HepG2 (cell line): ENCODE measurements at regions not wholly inside any gene's neighbourhood (a gene's known extent, or its start where the extent isn't known, plus 50 kb on each side); places are given as distances from the start of the nearest gene placed in this dataset.

Experiments used
- ATAC-seq: fragments of 200-7000 bp; cut with Tn5 transposase; 3 replicates; pipeline ENCODE4 v1.9.1; 2020; ENCODE audit warnings: mild to moderate bottlenecking, moderate library complexity
- BruUV-seq: library from RNA; stranded (reverse); fragments of 400-500 nt; replicated peaks from 2 replicates; lab custom pipeline; 2021; lab: Mats Ljungman, UMichigan
- CTCF ChIA-PET: fragments of 300-600 bp; formaldehyde crosslinking; extraction: SDS; loops from one replicate; lab custom pipeline; 2021; ENCODE audit warnings: low total read pairs, inconsistent platforms, low intra/inter-chr PET ratio; lab: Yijun Ruan, JAX
- POLR2A ChIA-PET: fragments of 350-600 bp; sonication (Branson Sonifier 250); formaldehyde crosslinking; loops from one replicate; lab custom pipeline; 2020; ENCODE audit warnings: antibody characterized with exemption, inconsistent platforms; lab: Yijun Ruan, JAX
- DNase-seq: peaks from one replicate; pipeline ENCODE4 v3.0.0-alpha.2; 2015; ENCODE audit warnings: low spot score
- FAIRE-seq: peaks from 3 replicates; lab custom pipeline; 2011; peaks lifted over from hg19 to GRCh38; lab: Jason Lieb, UNC
- H2AFZ ChIP-seq: one replicate; pipeline ENCODE4 v1.6.1; 2011; ENCODE audit warnings: low read length, inconsistent platforms
- H3K27ac ChIP-seq: fragments of 300-600 bp; 3 replicates; pipeline ENCODE4 v1.8.0; 2011; ENCODE audit warnings: mixed run types, mild to moderate bottlenecking, mixed read lengths, low read length, inconsistent platforms; ENCODE audit not compliant: insufficient read depth; ENCODE audit errors: extremely low read length
- H3K27me3 ChIP-seq, 2 experiments: fragments of 200-600 bp in 1 of 2; 2 replicates in 1 of 2; 3 replicates in 1 of 2; pipeline versions ENCODE4 v1.6.0 to v1.8.0; 2011; ENCODE audit warnings: low read length in 2 of 2, mild to moderate bottlenecking in 2 of 2, moderate library complexity in 2 of 2, inconsistent platforms in 1 of 2; ENCODE audit not compliant: insufficient read depth in 2 of 2, control insufficient read depth in 1 of 2
- H3K36me3 ChIP-seq, 2 experiments: fragments of 200-600 bp in 1 of 2; replicated peaks in 1 of 2; 2 replicates in 1 of 2; 3 replicates in 1 of 2; pipeline versions ENCODE4 v1.5.1 to v1.8.0; 2011; ENCODE audit warnings: low read length in 2 of 2, inconsistent platforms in 1 of 2; ENCODE audit not compliant: insufficient read depth in 2 of 2, control insufficient read depth in 1 of 2
- H3K4me1 ChIP-seq: 2 replicates; pipeline ENCODE4 v1.5.1; 2012; ENCODE audit warnings: low read length, inconsistent platforms; ENCODE audit not compliant: insufficient read depth
- H3K4me2 ChIP-seq: 2 replicates; pipeline ENCODE4 v1.6.0; 2011; ENCODE audit warnings: low read depth, low read length, inconsistent platforms
- H3K4me3 ChIP-seq, 3 experiments: fragments of 200-600 bp in 1 of 3; sonication (generic), shearing (Covaris generic) in 1 of 3; replicated peaks in 1 of 3; 2 replicates each; pipeline ENCODE4 v1.5.1; 2011 to 2016; ENCODE audit warnings: low read length in 3 of 3, inconsistent platforms in 2 of 3, low read depth in 2 of 3, mild to moderate bottlenecking in 2 of 3, control low read depth in 1 of 3, mixed read lengths in 1 of 3; ENCODE audit not compliant: insufficient read depth in 1 of 3
- H3K79me2 ChIP-seq: one replicate; pipeline ENCODE4 v1.6.1; 2011; ENCODE audit warnings: low read length, inconsistent platforms; ENCODE audit not compliant: insufficient read depth
- H3K9ac ChIP-seq: 2 replicates; pipeline ENCODE4 v1.6.0; 2011; ENCODE audit warnings: mild to moderate bottlenecking, low read depth, low read length, inconsistent platforms; ENCODE audit not compliant: insufficient read depth
- H3K9me3 ChIP-seq: 2 replicates; pipeline ENCODE4 v1.5.1; 2012; ENCODE audit warnings: mild to moderate bottlenecking, low read length
- H4K20me1 ChIP-seq: 2 replicates; pipeline ENCODE4 v1.6.0; 2011; ENCODE audit warnings: inconsistent platforms, mild to moderate bottlenecking, low read length, moderate library complexity; ENCODE audit not compliant: insufficient read depth
- BRD4 ChIP-seq: sonication (generic); formaldehyde crosslinking; IDR thresholded peaks from 2 replicates; pipeline ENCODE4 v1.4.0; 2020; ENCODE audit warnings: missing genetic modification reagents
- FOXA3 ChIP-seq: IDR thresholded peaks from 2 replicates; pipeline ENCODE4 v1.6.1; 2016; ENCODE audit warnings: missing genetic modification reagents, missing compliant biosample characterization
- KDM2A ChIP-seq: sonication (generic); formaldehyde crosslinking; IDR thresholded peaks from 2 replicates; pipeline ENCODE4 v1.4.0; 2020; ENCODE audit warnings: low read depth, missing genetic modification reagents, borderline replicate concordance
- KDM3A ChIP-seq: IDR thresholded peaks from 2 replicates; pipeline ENCODE4 v1.6.1; 2018; ENCODE audit warnings: low read depth, missing compliant biosample characterization
- NCOR1 ChIP-seq: fragments of 200-600 bp; sonication (generic); IDR thresholded peaks from 2 replicates; pipeline ENCODE4 v1.7.0; 2017; ENCODE audit warnings: antibody characterized with exemption, low read length, borderline replicate concordance
- NFIC ChIP-seq: IDR thresholded peaks from 2 replicates; pipeline ENCODE4 v1.6.1; 2012; ENCODE audit warnings: mild to moderate bottlenecking, low read length, inconsistent platforms
- NR2C2 ChIP-seq: sonication (generic); formaldehyde crosslinking; IDR thresholded peaks from 2 replicates; pipeline ENCODE4 v1.4.0; 2020; ENCODE audit warnings: missing genetic modification reagents, mild to moderate bottlenecking, moderate library complexity, borderline replicate concordance
- REL ChIP-seq: sonication (generic); formaldehyde crosslinking; conservative IDR thresholded peaks from 2 replicates; pipeline ENCODE4 v1.8.0; 2022; ENCODE audit warnings: mild to moderate bottlenecking, missing genetic modification reagents, moderate library complexity
- RXRB ChIP-seq: IDR thresholded peaks from 2 replicates; pipeline ENCODE4 v1.6.1; 2016; ENCODE audit warnings: borderline replicate concordance, missing genetic modification reagents, missing compliant biosample characterization
- SMARCC2 ChIP-seq: fragments of 450-650 bp; IDR thresholded peaks from 2 replicates; pipeline ENCODE4 v1.6.1; 2017; ENCODE audit warnings: antibody characterized with exemption, mild to moderate bottlenecking
- ZFP36L1 ChIP-seq: sonication (generic); formaldehyde crosslinking; IDR thresholded peaks from 2 replicates; pipeline ENCODE4 v1.8.0; 2022; ENCODE audit warnings: mild to moderate bottlenecking, missing genetic modification reagents, moderate library complexity
- ZNF558 ChIP-seq: sonication (generic); formaldehyde crosslinking; IDR thresholded peaks from 2 replicates; pipeline ENCODE4 v1.9.0; 2022; ENCODE audit warnings: mild to moderate bottlenecking, missing genetic modification reagents, borderline replicate concordance
- ZNF781 ChIP-seq: sonication (generic); formaldehyde crosslinking; IDR thresholded peaks from 2 replicates; pipeline ENCODE4 v1.5.1; 2020; ENCODE audit warnings: borderline replicate concordance, mild to moderate bottlenecking, missing genetic modification reagents; ENCODE audit errors: not compliant biosample characterization
- WGBS: methylation state at CpG from one replicate; pipeline ENCODE4 v1.1.6; 2017; ENCODE audit warnings: low lambda C conversion rate; 5-methylcytosine and 5-hydroxymethylcytosine counted together
- in situ Hi-C: cut with HindIII; loops from 2 replicates; pipeline ENCODE4 v1.10.0; 2017; ENCODE audit warnings: low pct_unique_long_range_greater_than_20kb; ENCODE audit not compliant: extremely low pct_ligation_motif_present
- intact Hi-C: fragments of 100-400 bp; cut with micrococcal nuclease; formaldehyde crosslinking; loops from one replicate; pipeline ENCODE4 v1.10.0; 2022; ENCODE audit not compliant: unreplicated experiment
- TF ChIP-seq, protein P1 (sequence below): sonication (generic); formaldehyde crosslinking; IDR thresholded peaks from 2 replicates; pipeline ENCODE4 v1.4.0; 2020; ENCODE audit warnings: missing genetic modification reagents, borderline replicate concordance

GRCh38 chr22:45087802-45088201, 75.9 kb upstream of the NUP50 start:
- no peak overlapping the region for H3K27ac ChIP-seq
- in situ Hi-C loops: no loop called here
- no peaks in the 10 kb centered on the region for H4K20me1 ChIP-seq
- H3K4me1 ChIP-seq: 0 out of 2 replicates have a peak, but pooled peaks cover 8% of the 10 kb centered on the region
- intact Hi-C loops: no loop called here
- no peak for DNase-seq
- ATAC-seq: no peak
- no TSS peak for BruUV-seq
- no peak overlapping the region for H2AFZ ChIP-seq
- no peak overlapping the region for H3K9ac ChIP-seq
- H3K27me3 ChIP-seq: peaks cover 2 to 49% of the 10 kb centered on the region in 2 experiments; a peak in 4 of 5 replicates
- H3K4me2 ChIP-seq: no peak overlapping the region
- H3K4me3 ChIP-seq: no peak overlapping the region
- H3K36me3 ChIP-seq: no peaks in the 10 kb centered on the region
- ChIA-PET POLR2A (no interaction called here), CTCF (no interaction called here)
- TF ChIP-seq RXRB: no peak
- TF ChIP-seq BRD4 (CRISPR knock-in tag): no peak
- TF ChIP-seq NCOR1: no peak
- TF ChIP-seq REL (CRISPR knock-in tag): no peak
- no peak for TF ChIP-seq ZNF558
- TF ChIP-seq, protein P1, sequence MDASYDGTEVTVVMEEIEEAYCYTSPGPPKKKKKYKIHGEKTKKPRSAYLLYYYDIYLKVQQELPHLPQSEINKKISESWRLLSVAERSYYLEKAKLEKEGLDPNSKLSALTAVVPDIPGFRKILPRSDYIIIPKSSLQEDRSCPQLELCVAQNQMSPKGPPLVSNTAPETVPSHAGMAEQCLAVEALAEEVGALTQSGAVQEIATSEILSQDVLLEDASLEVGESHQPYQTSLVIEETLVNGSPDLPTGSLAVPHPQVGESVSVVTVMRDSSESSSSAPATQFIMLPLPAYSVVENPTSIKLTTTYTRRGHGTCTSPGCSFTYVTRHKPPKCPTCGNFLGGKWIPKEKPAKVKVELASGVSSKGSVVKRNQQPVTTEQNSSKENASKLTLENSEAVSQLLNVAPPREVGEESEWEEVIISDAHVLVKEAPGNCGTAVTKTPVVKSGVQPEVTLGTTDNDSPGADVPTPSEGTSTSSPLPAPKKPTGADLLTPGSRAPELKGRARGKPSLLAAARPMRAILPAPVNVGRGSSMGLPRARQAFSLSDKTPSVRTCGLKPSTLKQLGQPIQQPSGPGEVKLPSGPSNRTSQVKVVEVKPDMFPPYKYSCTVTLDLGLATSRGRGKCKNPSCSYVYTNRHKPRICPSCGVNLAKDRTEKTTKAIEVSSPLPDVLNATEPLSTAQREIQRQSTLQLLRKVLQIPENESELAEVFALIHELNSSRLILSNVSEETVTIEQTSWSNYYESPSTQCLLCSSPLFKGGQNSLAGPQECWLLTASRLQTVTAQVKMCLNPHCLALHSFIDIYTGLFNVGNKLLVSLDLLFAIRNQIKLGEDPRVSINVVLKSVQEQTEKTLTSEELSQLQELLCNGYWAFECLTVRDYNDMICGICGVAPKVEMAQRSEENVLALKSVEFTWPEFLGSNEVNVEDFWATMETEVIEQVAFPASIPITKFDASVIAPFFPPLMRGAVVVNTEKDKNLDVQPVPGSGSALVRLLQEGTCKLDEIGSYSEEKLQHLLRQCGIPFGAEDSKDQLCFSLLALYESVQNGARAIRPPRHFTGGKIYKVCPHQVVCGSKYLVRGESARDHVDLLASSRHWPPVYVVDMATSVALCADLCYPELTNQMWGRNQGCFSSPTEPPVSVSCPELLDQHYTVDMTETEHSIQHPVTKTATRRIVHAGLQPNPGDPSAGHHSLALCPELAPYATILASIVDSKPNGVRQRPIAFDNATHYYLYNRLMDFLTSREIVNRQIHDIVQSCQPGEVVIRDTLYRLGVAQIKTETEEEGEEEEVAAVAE: no peak
- TF ChIP-seq ZNF781 (CRISPR knock-in tag): no peak
- no peak for TF ChIP-seq SMARCC2
- TF ChIP-seq NR2C2 (CRISPR knock-in tag): no peak
- TF ChIP-seq FOXA3: no peak
- no peak for TF ChIP-seq NFIC
- no peak for TF ChIP-seq ZFP36L1 (CRISPR knock-in tag)
- TF ChIP-seq KDM2A: no peak
- no peak for TF ChIP-seq KDM3A
- H3K79me2 ChIP-seq: no peaks in the 10 kb centered on the region
- 0% methylated on average over 1 of the region's 5 CpGs for WGBS
- no peaks in the 10 kb centered on the region for H3K9me3 ChIP-seq
- no peak for FAIRE-seq
